H1 (cell line): ENCODE measurements at regions not wholly inside any gene's neighbourhood (a gene's known extent, or its start where the extent isn't known, plus 50 kb on each side); places are given as distances from the start of the nearest gene placed in this dataset.

Experiments
- BRCA1 ChIP-seq: IDR thresholded peaks from 2 replicates; pipeline ENCODE4 v1.6.1; 2012; ENCODE audit warnings: low read depth, low read length, improper control_type of control experiment
- CBX5 ChIP-seq: fragments of 300-800, 300-1000 bp; sonication (generic); IDR thresholded peaks from 2 replicates; pipeline ENCODE4 v1.7.1; 2016; ENCODE audit warnings: antibody characterized with exemption, low read length, low read depth
- CBX8 ChIP-seq: fragments of 300-800, 300-1000 bp; sonication (generic); IDR thresholded peaks from 2 replicates; pipeline ENCODE4 v1.7.1; 2016; ENCODE audit warnings: low read depth, low read length, borderline replicate concordance
- CTCF ChIP-seq, 3 experiments: IDR thresholded peaks; 1 replicate in 2 of 3; 2 replicates in 1 of 3; pipeline versions ENCODE4 v1.5.1 to v1.6.1; 2011; ENCODE audit warnings: low read length in 3 of 3, mild to moderate bottlenecking in 3 of 3, inconsistent platforms in 2 of 3, low read depth in 1 of 3, moderate library complexity in 1 of 3; ENCODE audit not compliant: insufficient read depth in 1 of 3; ENCODE audit errors: control extremely low read depth in 1 of 3
- EGR1 ChIP-seq: IDR thresholded peaks from 2 replicates; pipeline ENCODE4 v1.6.1; 2011; ENCODE audit warnings: low read depth, low read length, borderline replicate concordance
- EP300 ChIP-seq, 2 experiments: IDR thresholded peaks; 1 replicate in 1 of 2; 2 replicates in 1 of 2; pipeline ENCODE4 v1.6.1; 2011 to 2012; ENCODE audit warnings: low read depth in 2 of 2, low read length in 2 of 2, mild to moderate bottlenecking in 2 of 2, borderline replicate concordance in 1 of 2, inconsistent platforms in 1 of 2, moderate library complexity in 1 of 2
- POLR2A ChIP-seq, 2 experiments: IDR thresholded peaks; 1 replicate in 1 of 2; 2 replicates in 1 of 2; pipeline ENCODE4 v1.6.1; 2011; ENCODE audit warnings: low read depth in 2 of 2, low read length in 2 of 2, mild to moderate bottlenecking in 2 of 2; ENCODE audit errors: control extremely low read depth in 1 of 2
- POLR2AphosphoS5 ChIP-seq: IDR thresholded peaks from 2 replicates; pipeline ENCODE4 v1.6.1; 2011; ENCODE audit warnings: low read depth, low read length
- RFX5 ChIP-seq: IDR thresholded peaks from 2 replicates; pipeline ENCODE4 v1.6.1; 2011; ENCODE audit warnings: low read depth, low read length, improper control_type of control experiment, borderline replicate concordance
- SIRT6 ChIP-seq: IDR thresholded peaks from one replicate; pipeline ENCODE4 v1.7.1; 2012; ENCODE audit warnings: low read length, inconsistent platforms
- TAF1 ChIP-seq: IDR thresholded peaks from 2 replicates; pipeline ENCODE4 v1.6.1; 2011; ENCODE audit warnings: mild to moderate bottlenecking, low read depth, low read length

- TF ChIP-seq POLR2AphosphoS5 (no peak), CTCF (IDR thresholded peaks at IDR 0.05; ENCODE audit: control extremely low read depth in 1 of 3, insufficient read depth in 1 of 3, low read depth in 1 of 3, low read length in 3 of 3) (peak in 1 of 3 experiments; percentile 21; a peak in 1 of 4 replicates), SIRT6 (no peak), RFX5 (no peak), EP300 (IDR thresholded peaks at IDR 0.05; ENCODE audit: borderline replicate concordance in 1 of 2, low read depth in 2 of 2, low read length in 2 of 2) (no peak), BRCA1 (no peak), TAF1 (no peak), EGR1 (no peak), POLR2A (IDR thresholded peaks at IDR 0.05; ENCODE audit: control extremely low read depth in 1 of 2, low read depth in 2 of 2, low read length in 2 of 2) (no peak), CBX5 (no peak), CBX8 (no peak)
Observed at GRCh38 chr3:59121346-59122144, 71.7 kb upstream of the CFAP20DC start.
